Suppressor macrophage (primary cell): ENCODE measurements at regions not wholly inside any gene's neighbourhood (a gene's known extent, or its start where the extent isn't known, plus 50 kb on each side); places are given as distances from the start of the nearest gene placed in this dataset.
"Not testable (repeated sequence)": the region's sequence is repeated elsewhere in the genome, so short reads cannot be mapped to it uniquely, and the experiment has no call there.

Experiments used
- DNase-seq, 4 experiments: peaks; one replicate each; pipeline ENCODE4 v3.0.0-alpha.2; 2020 to 2022

GRCh38 chr6:141491684-141492083 lies 641.0 kb upstream of the GJE1 start:
- no peak for DNase-seq

- no peak for DNase-seq
Measured at GRCh38 chr6:141490982-141491381, 641.7 kb upstream of the GJE1 start.

DNA sequence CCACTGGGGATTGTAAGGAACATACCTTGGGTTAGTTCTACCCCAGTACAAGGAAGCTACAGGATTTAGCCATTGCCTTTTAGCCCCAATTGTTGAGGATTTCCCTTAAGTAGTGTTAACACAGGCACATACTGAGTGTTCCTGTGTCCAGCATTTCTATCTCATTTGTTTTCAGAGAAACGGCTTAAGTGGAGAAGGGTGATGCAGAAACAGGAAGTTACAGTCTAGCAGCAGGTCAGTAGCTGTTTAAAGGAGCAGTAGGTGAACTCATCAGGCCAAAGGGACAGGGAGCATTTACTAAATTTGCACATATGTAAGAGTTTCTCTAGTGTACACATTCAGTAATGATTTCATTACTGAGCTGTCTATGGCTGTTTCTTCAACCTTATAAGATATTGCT lies 644.2 kb upstream of the GJE1 start:
- peak; percentile 23 to 57 (median 36) for DNase-seq

DNA sequence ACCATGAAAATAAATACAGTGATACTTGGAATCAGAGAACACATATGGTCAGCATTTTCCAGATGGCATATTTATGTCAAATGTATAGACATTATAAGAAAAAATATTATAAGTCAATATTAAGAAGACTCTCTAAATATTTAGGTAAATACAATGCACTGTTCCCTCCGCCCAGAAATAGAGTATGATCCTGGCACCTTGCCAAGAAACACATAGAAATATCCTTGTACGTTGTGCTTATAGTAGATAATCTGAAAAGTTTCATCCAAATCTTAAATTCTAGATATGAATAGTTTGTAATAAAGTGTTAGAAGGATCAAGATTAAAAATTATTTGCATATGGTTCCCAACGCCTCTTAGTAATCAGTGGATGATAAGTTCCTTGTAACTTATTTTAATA lies 645.8 kb upstream of the GJE1 start:
- DNase-seq = no peak

DNA sequence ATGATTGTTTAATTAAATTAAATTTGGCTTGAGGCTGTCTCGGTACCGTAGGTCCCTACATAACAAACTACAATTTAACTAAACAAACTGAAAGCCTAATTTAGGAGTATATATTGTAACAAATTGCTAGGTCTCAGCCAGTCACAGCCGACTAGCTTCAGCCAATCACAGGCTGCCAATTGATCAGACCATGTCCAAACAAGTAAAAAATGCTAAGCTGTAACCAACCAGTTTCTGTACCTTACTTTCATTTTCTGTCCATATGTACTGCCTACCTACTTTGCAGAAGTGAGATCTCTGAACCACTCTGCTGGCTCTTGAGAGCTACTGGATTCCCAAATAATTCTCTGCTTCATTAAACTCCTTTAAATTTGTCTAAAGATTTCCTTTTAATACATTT lies 648.0 kb upstream of the GJE1 start:
- peak; percentile 13 to 73 (median 68) for DNase-seq

GRCh38 chr6:141483598-141484061 lies 649.1 kb upstream of the GJE1 start:
- peak; percentile 62 to 88 (median 75) for DNase-seq

DNA sequence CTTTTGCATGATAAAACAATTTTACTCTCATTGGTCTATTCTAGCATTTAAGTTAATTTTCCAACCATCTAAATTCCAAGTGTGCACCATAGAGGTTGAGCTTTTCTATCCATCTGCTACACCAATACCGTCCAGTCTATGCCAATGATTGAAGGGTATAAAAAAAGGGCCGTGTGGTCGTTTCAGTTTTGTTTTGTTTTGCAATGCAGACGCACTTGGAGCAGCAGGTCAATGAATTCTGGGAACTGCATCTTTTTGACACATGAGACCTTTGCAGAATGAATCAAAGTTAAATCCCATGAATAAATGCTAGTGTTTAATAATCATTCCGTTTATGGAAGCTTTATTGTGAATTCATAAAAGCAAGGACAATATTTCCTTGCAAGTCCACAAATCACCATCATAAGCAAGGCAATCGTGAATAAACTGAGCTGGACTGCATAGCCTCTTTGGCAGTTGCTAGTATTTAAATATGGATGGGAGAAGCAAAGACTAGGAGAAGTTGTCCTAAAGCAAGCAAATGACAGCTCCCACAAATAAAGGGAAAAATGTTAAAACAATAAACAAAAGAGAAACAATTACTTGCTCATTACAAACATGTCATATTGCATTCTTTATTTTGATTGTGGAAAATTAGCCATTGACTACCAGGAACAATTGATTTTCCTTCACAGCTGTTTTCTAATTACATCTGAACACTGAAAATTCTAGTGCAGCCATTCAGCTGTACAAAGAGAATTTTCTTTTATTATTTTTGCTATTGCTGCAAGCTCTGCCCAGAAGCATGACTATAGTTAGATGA lies 649.7 kb upstream of the GJE1 start:
- DNase-seq = peak in 3 of 4 experiments; percentile 18 to 35 (median 22)

GRCh38 chr6:141475259-141475658 lies 657.5 kb upstream of the GJE1 start:
- no peak for DNase-seq

GRCh38 chr6:141472162-141472928 lies 660.4 kb upstream of the GJE1 start:
- no peak for DNase-seq

DNA sequence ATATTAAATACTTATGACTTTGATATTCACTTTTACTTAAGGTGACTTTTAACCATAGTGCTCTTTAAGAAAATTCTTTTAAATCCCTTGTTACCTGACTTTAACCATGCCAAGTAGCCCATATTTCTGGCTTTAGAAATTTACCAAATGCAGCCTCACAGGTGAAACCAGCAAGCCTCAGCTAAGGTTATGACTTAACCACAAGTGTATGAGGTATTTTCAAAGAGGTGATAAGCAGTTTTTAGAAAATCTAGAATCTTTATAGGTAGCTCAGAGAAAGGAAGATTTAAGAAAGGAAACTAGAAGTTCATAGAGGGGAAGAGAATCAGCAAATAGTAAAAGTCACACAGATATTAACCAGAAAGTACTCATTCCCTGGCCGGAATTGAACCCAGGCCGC lies 661.9 kb upstream of the GJE1 start:
- no peak for DNase-seq

DNA sequence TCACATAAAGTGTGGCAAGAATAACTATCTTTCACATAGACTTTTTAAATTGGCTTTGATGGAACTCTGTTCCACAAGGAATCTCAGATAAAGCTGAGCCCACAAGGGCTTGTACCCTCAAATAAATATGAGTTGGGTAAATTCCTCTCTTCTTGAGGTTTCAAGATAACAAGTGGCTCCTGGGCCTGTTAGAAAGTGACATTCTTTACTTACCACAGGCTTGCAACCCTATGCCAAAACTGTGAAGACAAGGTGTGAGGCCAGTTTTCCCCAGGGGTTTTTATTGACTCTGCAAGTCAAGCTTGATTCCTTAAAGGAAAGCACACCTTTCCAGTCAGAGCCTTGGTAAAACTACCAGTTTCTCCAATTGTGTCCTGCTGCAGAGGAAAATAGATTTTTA lies 664.8 kb upstream of the GJE1 start:
- no peak for DNase-seq

DNA sequence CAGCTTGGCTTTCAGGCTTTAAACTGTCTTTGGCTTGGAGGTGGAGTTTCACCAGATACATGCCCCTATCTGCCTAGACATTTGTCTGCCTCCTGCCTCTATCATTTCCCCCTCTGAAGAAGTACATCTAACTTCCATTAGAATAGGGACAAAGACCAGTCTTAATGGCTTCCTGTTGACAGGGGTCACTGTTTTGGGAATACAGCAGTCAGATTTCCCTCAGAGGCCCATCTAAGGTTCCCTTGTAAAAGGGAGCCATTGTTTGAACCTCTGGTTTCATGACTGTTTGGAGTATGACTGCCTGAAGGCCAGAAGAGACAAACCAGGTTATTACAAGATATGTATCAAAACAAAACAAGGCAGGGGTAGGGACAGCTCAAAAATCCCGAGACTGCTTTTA lies 665.7 kb upstream of the GJE1 start:
- no peak for DNase-seq

GRCh38 chr6:141464896-141465295 lies 667.8 kb upstream of the GJE1 start:
- no peak for DNase-seq

- no peak for DNase-seq
Measured at GRCh38 chr6:141464490-141464889, 668.2 kb upstream of the GJE1 start.

DNA sequence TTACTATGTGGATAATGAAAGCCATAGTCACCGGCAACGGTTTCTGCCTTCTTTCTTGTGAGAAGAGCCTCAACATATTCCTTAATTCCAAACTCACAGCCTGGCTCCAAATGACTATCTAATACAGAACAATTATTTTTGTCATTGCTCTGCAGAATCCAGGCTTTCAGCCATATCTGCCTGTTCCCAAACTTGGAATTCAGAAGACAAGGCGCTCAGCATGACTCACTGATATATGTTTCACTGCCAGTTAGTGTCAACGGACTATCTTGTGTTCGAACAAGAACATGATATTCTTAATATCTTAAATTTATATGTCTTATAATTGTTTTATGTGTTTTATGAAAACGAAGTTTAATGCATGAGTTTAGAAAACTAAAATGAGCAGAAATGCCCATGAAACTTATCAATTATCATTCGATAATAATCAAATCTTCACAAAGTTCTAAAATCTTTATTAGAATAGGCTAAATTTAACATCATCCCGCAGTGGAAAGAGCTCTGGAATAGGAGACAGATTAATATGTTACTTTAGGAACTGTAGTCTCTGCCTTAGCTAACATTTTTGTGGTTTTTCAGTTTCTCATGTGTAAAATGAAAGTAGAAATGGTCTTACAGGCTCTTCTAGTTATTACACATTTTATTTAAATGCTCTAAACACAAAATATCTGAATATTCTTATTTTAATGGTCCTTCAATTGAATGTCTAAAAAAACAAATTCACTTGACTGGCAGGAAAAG lies 669.3 kb upstream of the GJE1 start:
- no peak for DNase-seq

DNA sequence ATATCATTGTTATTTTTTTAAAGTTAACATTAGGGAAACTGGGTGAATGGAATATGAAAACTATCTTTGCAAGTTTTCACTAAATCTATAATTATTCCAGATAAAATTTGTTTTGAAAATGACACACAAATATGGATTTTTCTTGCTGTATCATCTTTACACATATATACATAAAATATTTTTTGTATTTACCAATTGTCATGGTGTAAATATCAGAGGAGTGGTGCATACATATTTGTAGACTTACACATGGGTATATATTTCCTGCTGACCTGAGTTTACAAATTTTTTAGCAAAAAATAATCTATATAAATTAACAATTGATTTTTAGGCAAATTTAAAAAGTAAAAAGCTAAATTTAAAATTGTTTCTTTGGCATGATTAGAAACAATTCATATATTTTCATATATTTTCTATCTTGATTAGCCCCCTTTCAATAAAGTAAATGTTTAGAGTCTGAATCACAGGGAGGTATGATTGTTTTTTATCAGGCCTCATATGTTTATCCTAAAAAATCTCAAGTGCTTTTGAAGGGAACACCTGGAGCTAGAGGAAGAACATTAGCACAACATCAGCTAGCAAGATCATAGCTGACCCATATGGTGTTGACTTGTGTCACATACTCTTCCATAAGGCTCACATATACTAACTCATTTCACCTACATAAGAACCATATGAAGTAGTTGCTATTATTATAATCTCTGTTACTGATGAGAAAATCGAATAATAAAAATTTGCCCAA lies 671.8 kb upstream of the GJE1 start:
- no peak for DNase-seq

DNA sequence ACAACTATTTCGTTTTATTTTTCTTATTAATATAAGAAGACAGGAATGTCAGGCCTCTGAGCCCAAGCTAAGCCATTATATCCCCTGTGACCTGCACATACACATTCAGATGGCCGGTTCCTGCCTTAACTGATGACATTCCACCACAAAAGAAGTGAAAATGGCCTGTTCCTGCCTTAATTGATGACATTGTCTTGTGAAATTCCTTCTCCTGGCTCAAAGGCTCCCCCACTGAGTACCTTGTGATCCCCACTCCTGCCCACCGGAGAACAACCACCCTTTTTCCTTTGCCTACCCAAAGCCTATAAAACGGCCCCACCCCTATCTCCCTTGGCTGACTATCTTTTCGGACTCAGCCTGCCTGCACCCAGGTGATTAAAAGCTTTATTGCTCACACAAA lies 672.5 kb upstream of the GJE1 start:
- not testable (repeated sequence) for DNase-seq

DNA sequence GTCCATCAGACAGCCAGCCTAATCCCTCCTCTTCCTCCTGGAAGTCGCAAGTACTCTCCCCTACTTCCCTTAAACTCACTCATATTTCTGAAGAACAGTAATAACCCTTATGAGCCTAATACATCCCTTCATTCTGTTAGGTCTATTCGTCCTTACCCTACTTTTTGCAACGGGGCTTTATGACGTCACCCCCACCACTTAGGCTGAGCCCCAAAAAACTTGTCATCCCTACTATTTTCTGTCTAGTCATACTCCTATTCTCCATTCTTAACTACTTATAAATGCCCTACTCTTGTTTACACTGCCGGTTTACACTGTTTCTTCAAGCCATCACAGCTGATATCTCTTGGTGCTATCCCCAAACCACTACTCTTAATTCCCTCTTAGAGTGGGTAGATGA lies 674.7 kb upstream of the GJE1 start:
- not testable (repeated sequence) for DNase-seq

GRCh38 chr6:141452354-141452686 lies 680.4 kb upstream of the GJE1 start:
- no peak for DNase-seq

- DNase-seq = no peak
Measured at GRCh38 chr6:141451511-141452353, 681.0 kb upstream of the GJE1 start.

DNA sequence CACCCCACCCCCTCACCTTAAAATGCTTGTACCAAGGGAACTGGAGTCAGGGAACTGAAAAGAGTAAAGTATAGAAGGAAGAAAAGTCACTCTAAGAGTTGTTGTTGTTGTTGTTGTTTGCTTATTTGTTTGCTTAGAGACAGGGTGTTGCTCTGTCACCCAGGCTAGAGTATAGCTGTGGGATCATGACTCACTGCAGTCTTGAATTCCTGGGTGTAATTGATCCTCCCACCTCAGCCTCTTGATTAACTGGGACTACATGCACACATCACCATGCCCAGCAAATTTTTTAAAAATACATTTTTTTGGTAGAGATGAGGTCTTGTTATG lies 681.6 kb upstream of the GJE1 start:
- no peak for DNase-seq
